HEK293 (cell line): ENCODE measurements at regions not wholly inside any gene's neighbourhood (a gene's known extent, or its start where the extent isn't known, plus 50 kb on each side); places are given as distances from the start of the nearest gene placed in this dataset.

Source experiments
- CTCF ChIA-PET: fragments of 350-600 bp; formaldehyde crosslinking; extraction: SDS; loops from one replicate; lab custom pipeline; 2021; ENCODE audit warnings: antibody characterized with exemption; lab: Yijun Ruan, JAX
- POLR2A ChIA-PET: fragments of 300-600 bp; formaldehyde crosslinking; extraction: SDS; loops from one replicate; lab custom pipeline; 2020; ENCODE audit warnings: antibody characterized with exemption, inconsistent platforms; lab: Yijun Ruan, JAX
- H3K27ac ChIP-seq: fragments of 200-500 bp; sonication (Bioruptor generic); 2 replicates; pipeline ENCODE4 v1.5.1; 2014; ENCODE audit warnings: low read depth, low read length, control low read depth, inconsistent platforms; ENCODE audit errors: extremely low read depth
- H3K36me3 ChIP-seq, 2 experiments: fragments of 200-500 bp in 1 of 2; sonication (Bioruptor generic) in 1 of 2; 1 replicate in 1 of 2; 2 replicates in 1 of 2; pipeline ENCODE4 v1.5.1; 2014 to 2017; ENCODE audit warnings: inconsistent platforms in 2 of 2, low read length in 2 of 2; ENCODE audit not compliant: control insufficient read depth in 2 of 2, insufficient read depth in 1 of 2
- H3K4me1 ChIP-seq: fragments of 200-500 bp; sonication (Bioruptor generic); 2 replicates; pipeline ENCODE4 v1.5.1; 2014; ENCODE audit warnings: mild to moderate bottlenecking, low read length, inconsistent platforms; ENCODE audit not compliant: control insufficient read depth, insufficient read depth
- H3K4me3 ChIP-seq: 2 replicates; pipeline ENCODE4 v1.5.1; 2011; ENCODE audit warnings: low read depth, mild to moderate bottlenecking, control low read depth, low read length, moderate library complexity
- H3K9me3 ChIP-seq: fragments of 200-500 bp; sonication (Bioruptor generic); 2 replicates; pipeline ENCODE4 v1.5.1; 2014; ENCODE audit warnings: low read depth, low read length, inconsistent platforms; ENCODE audit not compliant: control insufficient read depth, insufficient read depth
- IKZF3 ChIP-seq: fragments of 450-650 bp; IDR thresholded peaks from 2 replicates; pipeline ENCODE4 v1.5.0; 2018; ENCODE audit warnings: missing biosample characterization, mild to moderate bottlenecking, missing genetic modification characterization, moderate library complexity
- KLF1 ChIP-seq: fragments of 450-650 bp; formaldehyde crosslinking; IDR thresholded peaks from 2 replicates; pipeline ENCODE4 v1.5.1; 2016; ENCODE audit warnings: missing biosample characterization, missing genetic modification characterization
- ZBTB49 ChIP-seq: fragments of 450-650 bp; formaldehyde crosslinking; IDR thresholded peaks from 2 replicates; pipeline ENCODE4 v1.5.1; 2016; ENCODE audit warnings: missing biosample characterization, missing genetic modification characterization, low read depth
- ZNF214 ChIP-seq: fragments of 450-650 bp; formaldehyde crosslinking; IDR thresholded peaks from 2 replicates; pipeline ENCODE4 v1.5.1; 2017; ENCODE audit warnings: missing biosample characterization, mild to moderate bottlenecking, missing genetic modification characterization, borderline replicate concordance
- ZNF24 ChIP-seq: fragments of 450-650 bp; formaldehyde crosslinking; IDR thresholded peaks from 2 replicates; pipeline ENCODE4 v1.5.1; 2016; ENCODE audit warnings: missing biosample characterization, missing genetic modification characterization
- ZNF280C ChIP-seq: fragments of 450-650 bp; formaldehyde crosslinking; IDR thresholded peaks from 2 replicates; pipeline ENCODE4 v1.5.1; 2016; ENCODE audit warnings: missing biosample characterization, missing genetic modification characterization
- ZNF354C ChIP-seq: fragments of 450-650 bp; formaldehyde crosslinking; IDR thresholded peaks from 2 replicates; pipeline ENCODE4 v1.5.1; 2016; ENCODE audit warnings: missing biosample characterization, missing genetic modification characterization, low read depth, borderline replicate concordance
- ZNF366 ChIP-seq: fragments of 450-650 bp; formaldehyde crosslinking; conservative IDR thresholded peaks from 2 replicates; pipeline ENCODE4 v1.5.1; 2016; ENCODE audit warnings: missing biosample characterization, missing genetic modification characterization
- ZNF426 ChIP-seq: fragments of 450-650 bp; formaldehyde crosslinking; IDR thresholded peaks from 2 replicates; pipeline ENCODE4 v1.5.1; 2017; ENCODE audit warnings: missing biosample characterization, missing genetic modification characterization, mild to moderate bottlenecking, inconsistent platforms, moderate library complexity
- ZNF510 ChIP-seq: fragments of 450-650 bp; formaldehyde crosslinking; IDR thresholded peaks from 2 replicates; pipeline ENCODE4 v1.5.1; 2018; ENCODE audit warnings: mild to moderate bottlenecking, missing genetic modification characterization, missing biosample characterization; ENCODE audit not compliant: insufficient replicate concordance
- ZNF513 ChIP-seq: fragments of 450-650 bp; IDR thresholded peaks from 2 replicates; pipeline ENCODE4 v1.5.1; 2018; ENCODE audit warnings: missing biosample characterization, missing genetic modification characterization
- ZNF529 ChIP-seq: fragments of 450-650 bp; formaldehyde crosslinking; IDR thresholded peaks from 2 replicates; pipeline ENCODE4 v1.5.1; 2017; ENCODE audit warnings: missing genetic modification characterization, missing biosample characterization; ENCODE audit not compliant: insufficient replicate concordance
- ZNF664 ChIP-seq: fragments of 450-650 bp; formaldehyde crosslinking; IDR thresholded peaks from 2 replicates; pipeline ENCODE4 v1.5.1; 2016; ENCODE audit warnings: missing biosample characterization, missing genetic modification characterization
- ZNF701 ChIP-seq: fragments of 450-650 bp; formaldehyde crosslinking; IDR thresholded peaks from 2 replicates; pipeline ENCODE4 v1.5.1; 2016; ENCODE audit warnings: missing biosample characterization, missing genetic modification characterization
- ZNF792 ChIP-seq: fragments of 450-650 bp; formaldehyde crosslinking; IDR thresholded peaks from 2 replicates; pipeline ENCODE4 v1.5.1; 2016; ENCODE audit warnings: missing biosample characterization, missing genetic modification characterization
- ZSCAN16 ChIP-seq: fragments of 450-650 bp; formaldehyde crosslinking; IDR thresholded peaks from 2 replicates; pipeline ENCODE4 v1.5.1; 2016; ENCODE audit warnings: missing biosample characterization, missing genetic modification characterization
- ZSCAN30 ChIP-seq: fragments of 450-650 bp; IDR thresholded peaks from 2 replicates; pipeline ENCODE4 v1.5.1; 2018; ENCODE audit warnings: missing biosample characterization, mild to moderate bottlenecking, missing genetic modification characterization, moderate library complexity
- TF ChIP-seq, protein P1 (sequence below): fragments of 450-650 bp; formaldehyde crosslinking; IDR thresholded peaks from 2 replicates; pipeline ENCODE4 v1.5.1; 2016; ENCODE audit warnings: missing biosample characterization, missing genetic modification characterization
- TF ChIP-seq, protein P2 (sequence below): fragments of 450-650 bp; formaldehyde crosslinking; IDR thresholded peaks from 2 replicates; pipeline ENCODE4 v1.5.1; 2016; ENCODE audit warnings: missing biosample characterization, missing genetic modification characterization
- TF ChIP-seq, protein P3 (sequence below): fragments of 450-650 bp; formaldehyde crosslinking; IDR thresholded peaks from 2 replicates; pipeline ENCODE4 v1.5.1; 2016; ENCODE audit warnings: missing biosample characterization, missing genetic modification characterization
- TF ChIP-seq, protein P4 (sequence below): fragments of 450-650 bp; formaldehyde crosslinking; IDR thresholded peaks from 2 replicates; pipeline ENCODE4 v1.5.1; 2016; ENCODE audit warnings: missing biosample characterization, missing genetic modification characterization
- TF ChIP-seq, protein P5 (sequence below): fragments of 450-650 bp; formaldehyde crosslinking; IDR thresholded peaks from 2 replicates; pipeline ENCODE4 v1.5.1; 2016; ENCODE audit warnings: missing biosample characterization, missing genetic modification characterization

DNA sequence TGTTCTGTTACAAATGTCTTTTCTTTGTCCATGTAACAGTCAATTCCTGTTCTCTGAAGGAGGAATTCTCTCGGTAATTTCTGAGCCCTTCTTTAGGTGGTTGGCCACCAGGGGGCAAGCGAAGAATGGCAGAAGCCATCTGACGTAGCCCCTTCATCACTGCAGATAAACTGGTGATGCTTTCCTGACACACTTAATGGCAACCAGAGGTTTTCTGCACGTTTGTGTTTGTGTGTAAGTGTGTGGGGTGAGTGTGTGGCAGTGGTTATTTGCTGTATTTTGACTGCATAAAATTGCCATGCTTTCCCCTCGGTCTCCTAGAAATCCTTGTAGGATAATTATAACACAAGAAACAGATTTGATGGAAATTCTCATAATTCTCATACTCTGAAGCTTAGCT, 64.8 kb upstream of the STOX2 start (continued):
- 0 out of 2 replicates have a peak, but pooled peaks have one; percentile 31 for TF ChIP-seq ZSCAN30 (tag by site-specific recombination)
- TF ChIP-seq ZNF214: no peak

DNA sequence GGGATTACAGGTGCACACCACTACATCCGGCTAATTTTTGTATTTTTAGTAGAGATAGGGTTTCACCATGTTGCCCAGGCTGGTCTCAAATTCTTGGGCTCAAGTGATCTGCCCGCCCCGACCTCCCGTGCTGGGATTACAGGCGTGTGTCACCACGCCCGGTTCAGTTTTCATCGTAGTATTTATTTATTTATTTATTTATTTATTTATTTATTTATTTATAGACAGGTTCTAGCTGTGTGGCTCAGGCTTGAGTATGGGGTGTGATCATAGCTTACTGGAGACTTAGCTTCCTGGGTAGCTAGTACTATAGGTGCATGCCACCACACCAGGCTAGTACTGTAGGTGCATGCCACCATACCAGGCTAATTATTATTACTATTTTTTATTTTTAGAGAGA, 64.1 kb upstream of the STOX2 start:
- Histone ChIP-seq H3K4me1 (no peaks in the 10 kb centered on the region), H3K4me3 (no peak overlapping the region), H3K9me3 (no peaks in the 10 kb centered on the region), H3K27ac (no peak overlapping the region), H3K36me3 (no peaks in the 10 kb centered on the region)
- CTCF ChIA-PET: interaction anchor here (0.6 to 3.4 kb wide), 8 partner anchors 56 to 1421 kb away, joined by 3 to 34 read pairs (median 4); partner anchors contain the start of gene STOX2
- POLR2A ChIA-PET: no interaction called here
- TF ChIP-seq, protein P1, sequence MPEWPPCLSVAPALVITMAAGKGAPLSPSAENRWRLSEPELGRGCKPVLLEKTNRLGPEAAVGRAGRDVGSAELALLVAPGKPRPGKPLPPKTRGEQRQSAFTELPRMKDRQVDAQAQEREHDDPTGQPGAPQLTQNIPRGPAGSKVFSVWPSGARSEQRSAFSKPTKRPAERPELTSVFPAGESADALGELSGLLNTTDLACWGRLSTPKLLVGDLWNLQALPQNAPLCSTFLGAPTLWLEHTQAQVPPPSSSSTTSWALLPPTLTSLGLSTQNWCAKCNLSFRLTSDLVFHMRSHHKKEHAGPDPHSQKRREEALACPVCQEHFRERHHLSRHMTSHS: no peak
- TF ChIP-seq ZNF214 (no peak), ZNF366 (tag by site-specific recombination) (no peak), IKZF3 (tag by site-specific recombination) (no peak), KLF1 (no peak), ZNF701 (tag by site-specific recombination) (no peak), ZNF24 (tag by site-specific recombination) (no peak), ZNF792 (tag by site-specific recombination) (no peak), ZNF426 (tag by site-specific recombination) (peak; percentile 80), ZNF664 (tag by site-specific recombination) (no peak), ZNF529 (tag by site-specific recombination) (no peak), ZNF280C (tag by site-specific recombination) (no peak), ZNF510 (tag by site-specific recombination) (no peak), ZNF354C (tag by site-specific recombination) (no peak), ZBTB49 (no peak), ZSCAN16 (tag by site-specific recombination) (no peak), ZNF513 (no peak)
- TF ChIP-seq, protein P2, sequence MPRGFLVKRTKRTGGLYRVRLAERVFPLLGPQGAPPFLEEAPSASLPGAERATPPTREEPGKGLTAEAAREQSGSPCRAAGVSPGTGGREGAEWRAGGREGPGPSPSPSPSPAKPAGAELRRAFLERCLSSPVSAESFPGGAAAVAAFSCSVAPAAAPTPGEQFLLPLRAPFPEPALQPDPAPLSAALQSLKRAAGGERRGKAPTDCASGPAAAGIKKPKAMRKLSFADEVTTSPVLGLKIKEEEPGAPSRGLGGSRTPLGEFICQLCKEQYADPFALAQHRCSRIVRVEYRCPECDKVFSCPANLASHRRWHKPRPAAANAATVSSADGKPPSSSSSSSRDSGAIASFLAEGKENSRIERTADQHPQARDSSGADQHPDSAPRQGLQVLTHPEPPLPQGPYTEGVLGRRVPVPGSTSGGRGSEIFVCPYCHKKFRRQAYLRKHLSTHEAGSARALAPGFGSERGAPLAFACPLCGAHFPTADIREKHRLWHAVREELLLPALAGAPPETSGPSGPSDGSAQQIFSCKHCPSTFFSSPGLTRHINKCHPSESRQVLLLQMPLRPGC (tag by site-specific recombination): no peak
- TF ChIP-seq, protein P3, sequence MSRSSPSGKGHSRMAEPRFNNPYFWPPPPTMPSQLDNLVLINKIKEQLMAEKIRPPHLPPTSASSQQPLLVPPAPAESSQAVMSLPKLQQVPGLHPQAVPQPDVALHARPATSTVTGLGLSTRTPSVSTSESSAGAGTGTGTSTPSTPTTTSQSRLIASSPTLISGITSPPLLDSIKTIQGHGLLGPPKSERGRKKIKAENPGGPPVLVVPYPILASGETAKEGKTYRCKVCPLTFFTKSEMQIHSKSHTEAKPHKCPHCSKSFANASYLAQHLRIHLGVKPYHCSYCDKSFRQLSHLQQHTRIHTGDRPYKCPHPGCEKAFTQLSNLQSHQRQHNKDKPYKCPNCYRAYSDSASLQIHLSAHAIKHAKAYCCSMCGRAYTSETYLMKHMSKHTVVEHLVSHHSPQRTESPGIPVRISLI (tag by site-specific recombination): no peak
- TF ChIP-seq, protein P4, sequence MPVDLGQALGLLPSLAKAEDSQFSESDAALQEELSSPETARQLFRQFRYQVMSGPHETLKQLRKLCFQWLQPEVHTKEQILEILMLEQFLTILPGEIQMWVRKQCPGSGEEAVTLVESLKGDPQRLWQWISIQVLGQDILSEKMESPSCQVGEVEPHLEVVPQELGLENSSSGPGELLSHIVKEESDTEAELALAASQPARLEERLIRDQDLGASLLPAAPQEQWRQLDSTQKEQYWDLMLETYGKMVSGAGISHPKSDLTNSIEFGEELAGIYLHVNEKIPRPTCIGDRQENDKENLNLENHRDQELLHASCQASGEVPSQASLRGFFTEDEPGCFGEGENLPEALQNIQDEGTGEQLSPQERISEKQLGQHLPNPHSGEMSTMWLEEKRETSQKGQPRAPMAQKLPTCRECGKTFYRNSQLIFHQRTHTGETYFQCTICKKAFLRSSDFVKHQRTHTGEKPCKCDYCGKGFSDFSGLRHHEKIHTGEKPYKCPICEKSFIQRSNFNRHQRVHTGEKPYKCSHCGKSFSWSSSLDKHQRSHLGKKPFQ (tag by site-specific recombination): no peak
- TF ChIP-seq, protein P5, sequence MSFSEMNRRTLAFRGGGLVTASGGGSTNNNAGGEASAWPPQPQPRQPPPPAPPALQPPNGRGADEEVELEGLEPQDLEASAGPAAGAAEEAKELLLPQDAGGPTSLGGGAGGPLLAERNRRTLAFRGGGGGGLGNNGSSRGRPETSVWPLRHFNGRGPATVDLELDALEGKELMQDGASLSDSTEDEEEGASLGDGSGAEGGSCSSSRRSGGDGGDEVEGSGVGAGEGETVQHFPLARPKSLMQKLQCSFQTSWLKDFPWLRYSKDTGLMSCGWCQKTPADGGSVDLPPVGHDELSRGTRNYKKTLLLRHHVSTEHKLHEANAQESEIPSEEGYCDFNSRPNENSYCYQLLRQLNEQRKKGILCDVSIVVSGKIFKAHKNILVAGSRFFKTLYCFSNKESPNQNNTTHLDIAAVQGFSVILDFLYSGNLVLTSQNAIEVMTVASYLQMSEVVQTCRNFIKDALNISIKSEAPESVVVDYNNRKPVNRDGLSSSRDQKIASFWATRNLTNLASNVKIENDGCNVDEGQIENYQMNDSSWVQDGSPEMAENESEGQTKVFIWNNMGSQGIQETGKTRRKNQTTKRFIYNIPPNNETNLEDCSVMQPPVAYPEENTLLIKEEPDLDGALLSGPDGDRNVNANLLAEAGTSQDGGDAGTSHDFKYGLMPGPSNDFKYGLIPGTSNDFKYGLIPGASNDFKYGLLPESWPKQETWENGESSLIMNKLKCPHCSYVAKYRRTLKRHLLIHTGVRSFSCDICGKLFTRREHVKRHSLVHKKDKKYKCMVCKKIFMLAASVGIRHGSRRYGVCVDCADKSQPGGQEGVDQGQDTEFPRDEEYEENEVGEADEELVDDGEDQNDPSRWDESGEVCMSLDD (tag by site-specific recombination): no peak
